ENCODE measurements at regions not wholly inside any gene's neighbourhood (a gene's known extent, or its start where the extent isn't known, plus 50 kb on each side); places are given as distances from the start of the nearest gene placed in this dataset.

DNA sequence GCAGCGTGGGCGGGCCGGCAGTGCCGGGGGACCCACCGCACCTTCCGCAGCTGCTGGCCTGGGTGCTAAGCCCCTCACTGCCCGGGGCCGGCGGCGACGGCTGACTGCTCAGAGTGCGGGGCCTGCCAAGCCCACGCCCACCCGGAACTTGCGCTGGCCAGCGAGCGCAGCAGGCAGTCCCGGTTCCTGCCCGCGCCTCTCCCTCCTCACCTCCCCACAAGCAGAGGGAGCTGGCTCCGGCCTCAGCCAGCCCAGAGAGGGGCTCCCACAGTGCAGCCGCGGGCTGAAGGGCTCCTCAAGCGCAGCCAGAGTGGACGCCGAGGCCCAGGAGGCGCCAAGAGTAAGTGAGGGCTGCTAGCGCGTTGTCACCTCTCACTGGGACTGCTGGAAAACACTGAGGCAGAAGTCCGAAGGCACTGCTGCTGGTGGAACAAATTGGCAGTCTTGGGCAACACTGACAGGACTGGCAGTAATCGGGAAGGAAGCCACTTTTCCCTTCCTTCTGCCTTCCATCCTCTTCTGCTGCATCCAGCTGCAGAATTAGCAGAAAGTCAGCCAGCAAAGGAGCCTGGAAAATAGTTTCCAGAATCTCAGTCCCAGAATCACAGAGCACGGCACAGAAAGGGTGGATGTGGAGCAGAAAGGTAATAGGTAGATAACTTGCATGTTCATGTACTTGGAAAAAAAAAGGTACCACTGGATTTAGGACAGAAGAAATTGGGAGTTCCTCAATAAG is 179.4 kb upstream of the FN1 start:
- Histone ChIP-seq H3K27ac (no peak overlapping the region), H3K9me3 (no peaks in the 10 kb centered on the region), H3K36me3 (no peaks in the 10 kb centered on the region), H3K4me3 (no peak overlapping the region), H3K4me1 (ENCODE audit: insufficient read depth) (peaks cover 2% of the 10 kb centered on the region), H3K27me3 (no peaks in the 10 kb centered on the region)
- 95 to 97% (median 96%) methylated on average over 32 of the region's 32 CpGs for WGBS, 3 donors
- intact Hi-C loops (cut with DNase I) = no loop called here
- TF ChIP-seq EP300 (IDR thresholded peaks at IDR 0.05) = no peak
- no peak for TF ChIP-seq POLR2A (IDR thresholded peaks at IDR 0.05)
- TF ChIP-seq, protein P1, sequence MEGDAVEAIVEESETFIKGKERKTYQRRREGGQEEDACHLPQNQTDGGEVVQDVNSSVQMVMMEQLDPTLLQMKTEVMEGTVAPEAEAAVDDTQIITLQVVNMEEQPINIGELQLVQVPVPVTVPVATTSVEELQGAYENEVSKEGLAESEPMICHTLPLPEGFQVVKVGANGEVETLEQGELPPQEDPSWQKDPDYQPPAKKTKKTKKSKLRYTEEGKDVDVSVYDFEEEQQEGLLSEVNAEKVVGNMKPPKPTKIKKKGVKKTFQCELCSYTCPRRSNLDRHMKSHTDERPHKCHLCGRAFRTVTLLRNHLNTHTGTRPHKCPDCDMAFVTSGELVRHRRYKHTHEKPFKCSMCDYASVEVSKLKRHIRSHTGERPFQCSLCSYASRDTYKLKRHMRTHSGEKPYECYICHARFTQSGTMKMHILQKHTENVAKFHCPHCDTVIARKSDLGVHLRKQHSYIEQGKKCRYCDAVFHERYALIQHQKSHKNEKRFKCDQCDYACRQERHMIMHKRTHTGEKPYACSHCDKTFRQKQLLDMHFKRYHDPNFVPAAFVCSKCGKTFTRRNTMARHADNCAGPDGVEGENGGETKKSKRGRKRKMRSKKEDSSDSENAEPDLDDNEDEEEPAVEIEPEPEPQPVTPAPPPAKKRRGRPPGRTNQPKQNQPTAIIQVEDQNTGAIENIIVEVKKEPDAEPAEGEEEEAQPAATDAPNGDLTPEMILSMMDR (IDR thresholded peaks at IDR 0.05) = no peak
- no peak for DNase-seq

DNA sequence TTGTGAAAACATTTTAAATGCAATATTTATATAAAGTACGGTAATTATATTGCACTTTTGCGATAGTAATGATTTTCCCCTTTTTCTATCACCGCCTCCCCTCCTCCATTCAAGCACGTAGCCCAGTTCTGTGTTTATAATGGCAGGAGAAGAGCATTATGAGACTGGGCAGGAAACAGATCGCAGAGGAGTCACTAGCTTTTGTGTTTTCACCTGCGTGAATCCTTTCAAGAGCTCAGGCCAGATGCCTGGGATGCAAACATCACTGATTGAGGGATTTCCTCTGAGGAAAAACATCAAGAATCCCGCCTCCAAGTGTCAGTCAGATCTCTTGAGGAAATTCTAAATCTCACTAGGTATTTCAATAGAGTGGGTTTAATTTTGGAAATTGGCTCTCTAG is 178.4 kb upstream of the FN1 start:
- H3K9me3 ChIP-seq = no peaks in the 10 kb centered on the region
- TF ChIP-seq, protein P1 (IDR thresholded peaks at IDR 0.05) = no peak
- no peak for TF ChIP-seq EP300 (IDR thresholded peaks at IDR 0.05)
- TF ChIP-seq POLR2A (IDR thresholded peaks at IDR 0.05) = no peak
- 93 to 96% (median 95%) methylated on average over 7 of the region's 7 CpGs for WGBS, 3 donors

DNA sequence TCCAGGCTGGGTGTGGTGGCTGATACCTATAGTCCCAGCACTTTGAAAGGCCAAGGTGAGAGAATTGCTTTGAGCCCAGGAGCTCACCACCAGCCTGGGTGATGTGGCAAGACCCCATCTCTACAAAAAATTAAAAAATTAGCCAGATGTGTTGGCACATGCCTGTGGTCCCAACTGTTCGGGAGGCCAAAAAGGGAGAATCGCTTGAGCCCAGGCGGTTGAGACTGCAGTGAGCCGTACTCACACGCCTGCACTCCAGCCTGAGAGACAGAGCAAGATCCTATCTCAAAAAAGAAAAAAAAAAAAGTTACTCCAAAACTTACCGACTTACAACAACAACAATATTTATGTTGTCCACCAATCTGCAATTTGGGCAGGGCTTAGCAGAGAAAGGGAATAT is 178.0 kb upstream of the FN1 start:
- no peaks in the 10 kb centered on the region for H3K9me3 ChIP-seq
- no peak overlapping the region for H3K27ac ChIP-seq
- DNase-seq = no peak
- H3K36me3 ChIP-seq = no peaks in the 10 kb centered on the region
- intact Hi-C loops (cut with DNase I) = no loop called here
- no peak overlapping the region for H3K4me3 ChIP-seq
- no peak for TF ChIP-seq EP300 (IDR thresholded peaks at IDR 0.05)
- TF ChIP-seq, protein P1 (IDR thresholded peaks at IDR 0.05) = no peak
- TF ChIP-seq POLR2A (IDR thresholded peaks at IDR 0.05) = no peak
- H3K4me1 ChIP-seq (ENCODE audit: insufficient read depth) = no peaks in the 10 kb centered on the region
- H3K27me3 ChIP-seq = no peaks in the 10 kb centered on the region
- 95 to 96% (median 95%) methylated on average over 6 of the region's 6 CpGs for WGBS, 3 donors

More for the DNA sequence above, 178.4 kb upstream of the FN1 start:
- Histone ChIP-seq H3K4me3 (no peak overlapping the region), H3K27ac (no peak overlapping the region), H3K4me1 (ENCODE audit: insufficient read depth) (peaks cover 2% of the 10 kb centered on the region), H3K36me3 (no peaks in the 10 kb centered on the region), H3K27me3 (no peaks in the 10 kb centered on the region)
- no peak for DNase-seq
- intact Hi-C loops (cut with DNase I) = no loop called here

DNA sequence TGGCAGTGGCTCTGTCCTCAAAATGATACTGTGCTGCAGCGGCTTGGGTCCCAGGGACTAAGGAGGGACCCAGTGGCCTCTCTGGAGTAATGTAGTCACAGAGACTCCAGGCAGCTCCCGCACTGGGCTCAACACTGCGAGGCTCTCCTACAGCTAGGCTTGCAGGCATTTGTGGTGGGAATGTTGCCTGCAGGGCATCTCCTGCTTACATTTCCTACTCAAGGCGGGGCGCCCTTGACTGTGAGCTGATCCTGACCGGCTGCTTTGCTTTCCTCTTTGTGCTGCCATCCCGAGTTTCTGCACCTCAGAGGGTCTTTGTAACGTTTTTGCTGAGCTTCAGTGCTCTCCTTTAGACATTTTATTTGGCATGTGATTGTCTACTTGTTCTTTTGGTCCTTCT is 177.4 kb upstream of the FN1 start:
- no peaks in the 10 kb centered on the region for H3K36me3 ChIP-seq
- intact Hi-C loops (cut with DNase I) = no loop called here
- 62 to 78% (median 78%) methylated on average over 8 of the region's 8 CpGs for WGBS, 3 donors
- TF ChIP-seq POLR2A (IDR thresholded peaks at IDR 0.05) (no peak), EP300 (IDR thresholded peaks at IDR 0.05) (no peak)
- TF ChIP-seq, protein P1 (IDR thresholded peaks at IDR 0.05) = no peak
- H3K4me1 ChIP-seq (ENCODE audit: insufficient read depth) = no peaks in the 10 kb centered on the region
- H3K27ac ChIP-seq = no peak overlapping the region
- no peak for DNase-seq
- H3K4me3 ChIP-seq = no peak overlapping the region
- H3K9me3 ChIP-seq = no peaks in the 10 kb centered on the region
- no peaks in the 10 kb centered on the region for H3K27me3 ChIP-seq

Measured in ovary (tissue), 7 donors.